H9 (cell line): ENCODE measurements at regions not wholly inside any gene's neighbourhood (a gene's known extent, or its start where the extent isn't known, plus 50 kb on each side); places are given as distances from the start of the nearest gene placed in this dataset.

Experiments
- DNase-seq: peaks from one replicate; pipeline ENCODE4 v3.0.0-alpha.2; 2017
- H2AFZ ChIP-seq: one replicate; pipeline ENCODE4 v1.6.1; 2013; ENCODE audit warnings: mild to moderate bottlenecking, low read length, control low read depth, moderate library complexity
- H2AK5ac ChIP-seq: 2 replicates; pipeline ENCODE4 v1.6.1; 2013; ENCODE audit warnings: low read length, control low read depth, mixed read lengths; ENCODE audit not compliant: insufficient read length
- H2BK120ac ChIP-seq: one replicate; pipeline ENCODE4 v1.6.1; 2013; ENCODE audit warnings: low read depth, mild to moderate bottlenecking, low read length, control low read depth, inconsistent platforms; ENCODE audit not compliant: poor library complexity, severe bottlenecking
- H2BK12ac ChIP-seq: 2 replicates; pipeline ENCODE4 v1.6.1; 2013; ENCODE audit warnings: low read length, control low read depth, mixed read lengths, low read depth; ENCODE audit not compliant: insufficient read length
- H2BK15ac ChIP-seq: 2 replicates; pipeline ENCODE4 v1.6.1; 2013; ENCODE audit warnings: low read depth, low read length, control low read depth
- H2BK20ac ChIP-seq: one replicate; pipeline ENCODE4 v1.6.1; 2013; ENCODE audit warnings: low read depth, mild to moderate bottlenecking, low read length, control low read depth, inconsistent platforms; ENCODE audit not compliant: poor library complexity, severe bottlenecking
- H2BK5ac ChIP-seq: 2 replicates; pipeline ENCODE4 v1.6.1; 2013; ENCODE audit warnings: low read length, control low read depth, mixed read lengths; ENCODE audit not compliant: insufficient read length
- H3K14ac ChIP-seq: 2 replicates; pipeline ENCODE4 v1.6.1; 2013; ENCODE audit warnings: low read length, control low read depth; ENCODE audit not compliant: insufficient read depth
- H3K18ac ChIP-seq: 2 replicates; pipeline ENCODE4 v1.6.1; 2013; ENCODE audit warnings: low read depth, mild to moderate bottlenecking, mixed read lengths, low read length, control low read depth; ENCODE audit not compliant: insufficient read length
- H3K23ac ChIP-seq: 2 replicates; pipeline ENCODE4 v1.6.1; 2013; ENCODE audit warnings: low read length, control low read depth, mixed read lengths, low read depth; ENCODE audit not compliant: insufficient read length
- H3K23me2 ChIP-seq: 2 replicates; pipeline ENCODE4 v1.6.1; 2013; ENCODE audit warnings: low read depth, mild to moderate bottlenecking, mixed read lengths, low read length, control low read depth; ENCODE audit not compliant: insufficient read length, poor library complexity, severe bottlenecking
- H3K27ac ChIP-seq: 2 replicates; pipeline ENCODE4 v1.5.1; 2013; ENCODE audit warnings: low read length, control low read depth, mixed read lengths, low read depth; ENCODE audit not compliant: insufficient read length
- H3K27me3 ChIP-seq: 2 replicates; pipeline ENCODE4 v1.6.1; 2013; ENCODE audit warnings: low read length, control low read depth, inconsistent platforms; ENCODE audit not compliant: insufficient read depth
- H3K4ac ChIP-seq: 2 replicates; pipeline ENCODE4 v1.6.1; 2013; ENCODE audit warnings: low read depth, mild to moderate bottlenecking, control low read depth, inconsistent platforms, low read length, moderate library complexity
- H3K4me1 ChIP-seq: 2 replicates; pipeline ENCODE4 v1.6.1; 2013; ENCODE audit warnings: low read length, control low read depth, inconsistent platforms; ENCODE audit not compliant: insufficient read depth
- H3K4me2 ChIP-seq: 2 replicates; pipeline ENCODE4 v1.6.1; 2013; ENCODE audit warnings: low read length, control low read depth, mixed read lengths; ENCODE audit not compliant: insufficient read length, insufficient read depth
- H3K56ac ChIP-seq: 2 replicates; pipeline ENCODE4 v1.6.1; 2013; ENCODE audit warnings: low read depth, mild to moderate bottlenecking, mixed read lengths, low read length, control low read depth; ENCODE audit not compliant: insufficient read length
- H3K79me1 ChIP-seq: 2 replicates; pipeline ENCODE4 v1.6.1; 2013; ENCODE audit warnings: low read depth, mild to moderate bottlenecking, moderate library complexity, low read length, control low read depth, inconsistent platforms; ENCODE audit not compliant: insufficient read depth, poor library complexity, severe bottlenecking
- H3K79me2 ChIP-seq: 2 replicates; pipeline ENCODE4 v1.6.1; 2013; ENCODE audit warnings: low read length, control low read depth, inconsistent platforms; ENCODE audit not compliant: insufficient read depth
- H3K9ac ChIP-seq: 2 replicates; pipeline ENCODE4 v1.6.1; 2013; ENCODE audit warnings: low read length, control low read depth, mixed read lengths; ENCODE audit not compliant: insufficient read length; ENCODE audit errors: extremely low read depth
- H3K9me3 ChIP-seq: one replicate; pipeline ENCODE4 v1.6.1; 2013; ENCODE audit warnings: low read depth, low read length, inconsistent platforms; ENCODE audit not compliant: control insufficient read depth
- H3T11ph ChIP-seq: one replicate; pipeline ENCODE4 v1.6.1; 2013; ENCODE audit warnings: mild to moderate bottlenecking, low read length, control low read depth, inconsistent platforms
- H4K20me1 ChIP-seq: one replicate; pipeline ENCODE4 v1.6.1; 2013; ENCODE audit not compliant: control insufficient read depth, insufficient read length, insufficient read depth
- H4K5ac ChIP-seq: 2 replicates; pipeline ENCODE4 v1.6.1; 2013; ENCODE audit warnings: low read depth, mild to moderate bottlenecking, mixed read lengths, low read length, control low read depth; ENCODE audit not compliant: insufficient read length
- H4K8ac ChIP-seq: replicated peaks from 2 replicates; pipeline ENCODE4 v1.6.1; 2013; ENCODE audit warnings: low read length, control low read depth, mixed read lengths, low read depth; ENCODE audit not compliant: insufficient read length
- H4K91ac ChIP-seq: 2 replicates; pipeline ENCODE4 v1.6.1; 2013; ENCODE audit warnings: low read depth, mild to moderate bottlenecking, moderate library complexity, mixed read lengths, low read length, control low read depth; ENCODE audit not compliant: insufficient read length
- H3K27ac Mint-ChIP-seq, 3 experiments: 2 replicates in 2 of 3; 3 replicates in 1 of 3; pipeline ENCODE4 v1.8.0; 2020 to 2021; ENCODE audit warnings: mixed read lengths in 3 of 3, mild to moderate bottlenecking in 1 of 3, moderate library complexity in 1 of 3
- H3K27me3 Mint-ChIP-seq: 2 replicates; pipeline ENCODE4 v1.8.0; 2021; ENCODE audit warnings: low read depth, mild to moderate bottlenecking, moderate library complexity, mixed read lengths
- H3K36me3 Mint-ChIP-seq, 3 experiments: 2 replicates in 2 of 3; 3 replicates in 1 of 3; pipeline ENCODE4 v1.8.0; 2020 to 2021; ENCODE audit warnings: low read depth in 3 of 3, mixed read lengths in 3 of 3; ENCODE audit not compliant: insufficient read depth in 1 of 3
- H3K4me1 Mint-ChIP-seq, 2 experiments: 2 replicates each; pipeline ENCODE4 v1.8.0; 2020; ENCODE audit warnings: mixed read lengths in 2 of 2
- H3K4me3 Mint-ChIP-seq, 2 experiments: 2 replicates in 1 of 2; 3 replicates in 1 of 2; pipeline ENCODE4 v1.8.0; 2020 to 2021; ENCODE audit warnings: mild to moderate bottlenecking in 2 of 2, mixed read lengths in 2 of 2, moderate library complexity in 1 of 2
- H3K9me3 Mint-ChIP-seq, 2 experiments: 2 replicates in 1 of 2; 3 replicates in 1 of 2; pipeline ENCODE4 v1.8.0; 2020; ENCODE audit warnings: mild to moderate bottlenecking in 2 of 2, mixed read lengths in 2 of 2, moderate library complexity in 1 of 2
- CTCF ChIP-seq: fragments of 200-600 bp; sonication (generic); conservative IDR thresholded peaks from 3 replicates; pipeline ENCODE4 v1.8.0; 2021; ENCODE audit warnings: antibody characterized with exemption, mild to moderate bottlenecking
- WGBS: extraction: QIAGEN DNeasy Blood & Tissue Kit; methylation state at CpG from one replicate; pipeline ENCODE4 v1.1.7; 2013; ENCODE audit warnings: missing lambda C conversion rate, low lambda C conversion rate, mixed read lengths; ENCODE audit not compliant: insufficient read length; ENCODE audit errors: extremely low coverage; 5-methylcytosine and 5-hydroxymethylcytosine counted together

GRCh38 chr3:106323586-106323985 is 454.8 kb upstream of the CBLB start:
- Histone ChIP-seq H3K79me2 (no peaks in the 10 kb centered on the region), H4K8ac (no peak overlapping the region), H2BK20ac (no peak overlapping the region), H3K27ac (no peak overlapping the region), H3K9me3 (no peaks in the 10 kb centered on the region), H2AK5ac (no peak overlapping the region), H2BK5ac (no peak overlapping the region), H3K27me3 (no peaks in the 10 kb centered on the region), H3K4me2 (no peak overlapping the region), H4K5ac (no peak overlapping the region), H3K4me1 (no peaks in the 10 kb centered on the region), H3K18ac (no peak overlapping the region), H4K20me1 (no peaks in the 10 kb centered on the region), H3K14ac (no peak overlapping the region), H2BK12ac (no peak overlapping the region), H3K79me1 (no peaks in the 10 kb centered on the region), H3K56ac (no peak overlapping the region), H3K23ac (no peak overlapping the region), H3K4ac (no peak overlapping the region), H2BK15ac (no peak overlapping the region), H2BK120ac (no peak overlapping the region), H3K23me2 (no peaks in the 10 kb centered on the region), H3T11ph (no peak overlapping the region), H3K9ac (no peak overlapping the region), H4K91ac (no peak overlapping the region), H2AFZ (no peak overlapping the region)
- no peak for TF ChIP-seq CTCF
- H3K9me3 Mint-ChIP-seq = peaks cover 16 to 23% of the 10 kb centered on the region in 2 experiments; a peak in 4 of 5 replicates
- H3K36me3 Mint-ChIP-seq = peaks cover 4 to 26% (median 14%) of the 10 kb centered on the region in 3 experiments; a peak in 6 of 7 replicates
- peaks cover 18 to 22% of the 10 kb centered on the region in 2 experiments for H3K4me1 Mint-ChIP-seq
- no peak overlapping the region for H3K27ac Mint-ChIP-seq
- DNase-seq = no peak
- H3K27me3 Mint-ChIP-seq = no peaks in the 10 kb centered on the region
- no CpG with 5 or more reads among the region's 1 CpG for WGBS
- H3K4me3 Mint-ChIP-seq = no peak overlapping the region
